ENCODE measurements at regions not wholly inside any gene's neighbourhood (a gene's known extent, or its start where the extent isn't known, plus 50 kb on each side); places are given as distances from the start of the nearest gene placed in this dataset.

DNA sequence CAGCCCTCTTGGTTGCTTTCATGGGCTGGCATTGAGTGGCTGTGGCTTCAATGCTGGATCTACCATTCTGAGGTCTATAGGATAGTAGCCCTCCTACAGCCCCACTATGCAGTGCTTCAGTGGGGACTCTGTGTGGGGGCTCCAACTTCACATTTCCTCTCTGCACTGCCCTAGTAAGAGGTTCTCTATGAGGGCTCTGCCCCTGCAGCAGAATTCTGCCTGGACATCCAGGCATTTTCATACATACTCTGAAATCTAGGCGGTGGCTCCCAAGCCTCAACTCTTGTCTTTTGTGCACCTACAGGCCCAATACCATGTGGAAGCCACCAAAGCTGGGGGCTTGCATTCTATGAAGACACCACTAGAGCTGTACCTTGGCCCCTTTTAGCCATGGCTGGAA lies 195.8 kb downstream of the IGSF11 start:
- TF ChIP-seq, protein P1, sequence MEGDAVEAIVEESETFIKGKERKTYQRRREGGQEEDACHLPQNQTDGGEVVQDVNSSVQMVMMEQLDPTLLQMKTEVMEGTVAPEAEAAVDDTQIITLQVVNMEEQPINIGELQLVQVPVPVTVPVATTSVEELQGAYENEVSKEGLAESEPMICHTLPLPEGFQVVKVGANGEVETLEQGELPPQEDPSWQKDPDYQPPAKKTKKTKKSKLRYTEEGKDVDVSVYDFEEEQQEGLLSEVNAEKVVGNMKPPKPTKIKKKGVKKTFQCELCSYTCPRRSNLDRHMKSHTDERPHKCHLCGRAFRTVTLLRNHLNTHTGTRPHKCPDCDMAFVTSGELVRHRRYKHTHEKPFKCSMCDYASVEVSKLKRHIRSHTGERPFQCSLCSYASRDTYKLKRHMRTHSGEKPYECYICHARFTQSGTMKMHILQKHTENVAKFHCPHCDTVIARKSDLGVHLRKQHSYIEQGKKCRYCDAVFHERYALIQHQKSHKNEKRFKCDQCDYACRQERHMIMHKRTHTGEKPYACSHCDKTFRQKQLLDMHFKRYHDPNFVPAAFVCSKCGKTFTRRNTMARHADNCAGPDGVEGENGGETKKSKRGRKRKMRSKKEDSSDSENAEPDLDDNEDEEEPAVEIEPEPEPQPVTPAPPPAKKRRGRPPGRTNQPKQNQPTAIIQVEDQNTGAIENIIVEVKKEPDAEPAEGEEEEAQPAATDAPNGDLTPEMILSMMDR (IDR thresholded peaks at IDR 0.05): no peak
- no peak for TF ChIP-seq POLR2A (IDR thresholded peaks at IDR 0.05)

All from right lobe of liver (tissue), 4 donors.